ENCODE measurements at regions not wholly inside any gene's neighbourhood (a gene's known extent, or its start where the extent isn't known, plus 50 kb on each side); places are given as distances from the start of the nearest gene placed in this dataset.

- Histone ChIP-seq H3K27me3 (replicated peaks in 2 of 5; ENCODE audit: control insufficient read depth in 4 of 5, insufficient read depth in 5 of 5, low read length in 4 of 5) (peaks cover 0 to 1% (median 0%) of the 10 kb centered on the region in 5 experiments), H3K9me3 (ENCODE audit: control extremely low read depth in 1 of 5, control insufficient read depth in 4 of 5, insufficient read depth in 2 of 5, low read depth in 1 of 5, low read length in 4 of 5) (no peaks in the 10 kb centered on the region), H3K36me3 (ENCODE audit: control insufficient read depth in 4 of 4, insufficient read depth in 4 of 4, low read length in 3 of 4) (no peaks in the 10 kb centered on the region), H3K4me3 (ENCODE audit: control insufficient read depth in 1 of 7, extremely low read depth in 1 of 7, insufficient read depth in 4 of 7, low read depth in 2 of 7, low read length in 6 of 7) (no peak overlapping the region), H3K27ac (ENCODE audit: insufficient read depth in 1 of 2, low read depth in 1 of 2, low read length in 2 of 2, poor library complexity in 1 of 2, severe bottlenecking in 2 of 2) (no peak overlapping the region), H3K4me1 (ENCODE audit: control extremely low read depth in 1 of 4, control insufficient read depth in 4 of 4, insufficient read depth in 4 of 4, low read length in 3 of 4) (peaks cover 2 to 13% (median 10%) of the 10 kb centered on the region in 4 experiments)
- POLR2A ChIA-PET: interaction anchor here (1.6 kb wide), 1 partner anchor 116 kb away, joined by 6 read pairs; the partner anchor contains the start of gene KIT
- CTCF ChIA-PET: interaction anchor here (1.1 kb wide), 1 partner anchor 14 kb away, joined by 3 read pairs; no protein-coding TSS in a partner anchor
- no peak for DNase-seq
- 100% methylated on average over 6 of the region's 10 CpGs for WGBS (ENCODE audit: insufficient coverage)
Measured at GRCh38 chr4:54541426-54542118, 116.2 kb upstream of the KIT start.

- Histone ChIP-seq H3K27ac (ENCODE audit: insufficient read depth in 1 of 2, low read depth in 1 of 2, low read length in 2 of 2, poor library complexity in 1 of 2, severe bottlenecking in 2 of 2) (no peak overlapping the region), H3K27me3 (replicated peaks in 2 of 5; ENCODE audit: control insufficient read depth in 4 of 5, insufficient read depth in 5 of 5, low read length in 4 of 5) (peaks cover 0 to 1% (median 0%) of the 10 kb centered on the region in 5 experiments), H3K36me3 (ENCODE audit: control insufficient read depth in 4 of 4, insufficient read depth in 4 of 4, low read length in 3 of 4) (no peaks in the 10 kb centered on the region), H3K9me3 (ENCODE audit: control extremely low read depth in 1 of 5, control insufficient read depth in 4 of 5, insufficient read depth in 2 of 5, low read depth in 1 of 5, low read length in 4 of 5) (no peaks in the 10 kb centered on the region), H3K4me1 (ENCODE audit: control extremely low read depth in 1 of 4, control insufficient read depth in 4 of 4, insufficient read depth in 4 of 4, low read length in 3 of 4) (peaks cover 2 to 13% (median 10%) of the 10 kb centered on the region in 4 experiments), H3K4me3 (ENCODE audit: control insufficient read depth in 1 of 7, extremely low read depth in 1 of 7, insufficient read depth in 4 of 7, low read depth in 2 of 7, low read length in 6 of 7) (no peak overlapping the region)
- CTCF ChIA-PET: interaction anchor here (1.1 kb wide), 1 partner anchor 14 kb away, joined by 3 read pairs; no protein-coding TSS in a partner anchor
- no peak for DNase-seq
- no CpG with 5 or more reads among the region's 2 CpGs for WGBS (ENCODE audit: insufficient coverage)
- POLR2A ChIA-PET: interaction anchor here (1.6 kb wide), 1 partner anchor 116 kb away, joined by 6 read pairs; the partner anchor contains the start of gene KIT
Measured at GRCh38 chr4:54542119-54542438, 115.7 kb upstream of the KIT start.

GRCh38 chr4:54542540-54543041, 115.2 kb upstream of the KIT start:
- POLR2A ChIA-PET: interaction anchor here (1.6 kb wide), 1 partner anchor 115 kb away, joined by 6 read pairs; the partner anchor contains the start of gene KIT
- Histone ChIP-seq H3K27me3 (replicated peaks in 2 of 5; ENCODE audit: control insufficient read depth in 4 of 5, insufficient read depth in 5 of 5, low read length in 4 of 5) (peaks cover 0 to 1% (median 0%) of the 10 kb centered on the region in 5 experiments), H3K4me3 (ENCODE audit: control insufficient read depth in 1 of 7, extremely low read depth in 1 of 7, insufficient read depth in 4 of 7, low read depth in 2 of 7, low read length in 6 of 7) (no peak overlapping the region), H3K27ac (ENCODE audit: insufficient read depth in 1 of 2, low read depth in 1 of 2, low read length in 2 of 2, poor library complexity in 1 of 2, severe bottlenecking in 2 of 2) (no peak overlapping the region), H3K36me3 (ENCODE audit: control insufficient read depth in 4 of 4, insufficient read depth in 4 of 4, low read length in 3 of 4) (no peaks in the 10 kb centered on the region), H3K9me3 (ENCODE audit: control extremely low read depth in 1 of 5, control insufficient read depth in 4 of 5, insufficient read depth in 2 of 5, low read depth in 1 of 5, low read length in 4 of 5) (no peaks in the 10 kb centered on the region), H3K4me1 (ENCODE audit: control extremely low read depth in 1 of 4, control insufficient read depth in 4 of 4, insufficient read depth in 4 of 4, low read length in 3 of 4) (peaks cover 2 to 16% (median 14%) of the 10 kb centered on the region in 4 experiments)
- DNase-seq: peak; percentile 71 to 83 (median 73)
- CTCF ChIA-PET: no interaction called here
- WGBS (ENCODE audit: insufficient coverage): 38% methylated on average over 3 of the region's 6 CpGs

- CTCF ChIA-PET: interaction anchor here (0.6 to 1.4 kb wide), 3 partner anchors 92 to 761 kb away, joined by 3 read pairs; no protein-coding TSS in a partner anchor
- DNase-seq: no peak
- peaks cover 2 to 19% (median 16%) of the 10 kb centered on the region in 4 experiments for H3K4me1 ChIP-seq (ENCODE audit: control extremely low read depth in 1 of 4, control insufficient read depth in 4 of 4, insufficient read depth in 4 of 4, low read length in 3 of 4)
Measured at GRCh38 chr4:54543088-54543795, 114.5 kb upstream of the KIT start.

GRCh38 chr4:54545663-54546424, 111.9 kb upstream of the KIT start:
- CTCF ChIA-PET: interaction anchor here (1.1 to 1.5 kb wide), 2 partner anchors 9 to 15 kb away, joined by 3 to 4 read pairs; no protein-coding TSS in a partner anchor

More at GRCh38 chr4:54543088-54543795, 114.5 kb upstream of the KIT start:
- Histone ChIP-seq H3K4me3 (ENCODE audit: control insufficient read depth in 1 of 7, extremely low read depth in 1 of 7, insufficient read depth in 4 of 7, low read depth in 2 of 7, low read length in 6 of 7) (no peak overlapping the region), H3K36me3 (ENCODE audit: control insufficient read depth in 4 of 4, insufficient read depth in 4 of 4, low read length in 3 of 4) (no peaks in the 10 kb centered on the region), H3K27ac (ENCODE audit: insufficient read depth in 1 of 2, low read depth in 1 of 2, low read length in 2 of 2, poor library complexity in 1 of 2, severe bottlenecking in 2 of 2) (no peak overlapping the region), H3K27me3 (replicated peaks in 2 of 5; ENCODE audit: control insufficient read depth in 4 of 5, insufficient read depth in 5 of 5, low read length in 4 of 5) (no peaks in the 10 kb centered on the region), H3K9me3 (ENCODE audit: control extremely low read depth in 1 of 5, control insufficient read depth in 4 of 5, insufficient read depth in 2 of 5, low read depth in 1 of 5, low read length in 4 of 5) (no peaks in the 10 kb centered on the region)
- POLR2A ChIA-PET: interaction anchor here (0.9 to 1.6 kb wide), 2 partner anchors 110 to 114 kb away, joined by 4 to 6 read pairs; partner anchors contain the start of gene KIT
- 100% methylated on average over 1 of the region's 3 CpGs for WGBS (ENCODE audit: insufficient coverage)

GRCh38 chr4:54547299-54548097, 110.3 kb upstream of the KIT start:
- no peak overlapping the region for H3K4me3 ChIP-seq (ENCODE audit: control insufficient read depth in 1 of 7, extremely low read depth in 1 of 7, insufficient read depth in 4 of 7, low read depth in 2 of 7, low read length in 6 of 7)
- WGBS (ENCODE audit: insufficient coverage): 74% methylated on average over 7 of the region's 7 CpGs
- peaks cover 2 to 8% (median 6%) of the 10 kb centered on the region in 4 experiments for H3K4me1 ChIP-seq (ENCODE audit: control extremely low read depth in 1 of 4, control insufficient read depth in 4 of 4, insufficient read depth in 4 of 4, low read length in 3 of 4)
- POLR2A ChIA-PET: interaction anchor here (0.7 kb wide), 1 partner anchor 130 kb away, joined by 3 read pairs; no protein-coding TSS in a partner anchor
- CTCF ChIA-PET: interaction anchor here (1.5 kb wide), 1 partner anchor 10 kb away, joined by 4 read pairs; no protein-coding TSS in a partner anchor
- DNase-seq: no peak
- no peaks in the 10 kb centered on the region for H3K9me3 ChIP-seq (ENCODE audit: control extremely low read depth in 1 of 5, control insufficient read depth in 4 of 5, insufficient read depth in 2 of 5, low read depth in 1 of 5, low read length in 4 of 5)
- no peaks in the 10 kb centered on the region for H3K36me3 ChIP-seq (ENCODE audit: control insufficient read depth in 4 of 4, insufficient read depth in 4 of 4, low read length in 3 of 4)
- no peak overlapping the region for H3K27ac ChIP-seq (ENCODE audit: insufficient read depth in 1 of 2, low read depth in 1 of 2, low read length in 2 of 2, poor library complexity in 1 of 2, severe bottlenecking in 2 of 2)
- H3K27me3 ChIP-seq (replicated peaks in 2 of 5; ENCODE audit: control insufficient read depth in 4 of 5, insufficient read depth in 5 of 5, low read length in 4 of 5): no peaks in the 10 kb centered on the region

More at GRCh38 chr4:54545663-54546424, 111.9 kb upstream of the KIT start:
- POLR2A ChIA-PET: no interaction called here
- H3K4me1 ChIP-seq (ENCODE audit: control extremely low read depth in 1 of 4, control insufficient read depth in 4 of 4, insufficient read depth in 4 of 4, low read length in 3 of 4): peaks cover 2 to 9% (median 7%) of the 10 kb centered on the region in 4 experiments
- H3K36me3 ChIP-seq (ENCODE audit: control insufficient read depth in 4 of 4, insufficient read depth in 4 of 4, low read length in 3 of 4): no peaks in the 10 kb centered on the region
- H3K4me3 ChIP-seq (ENCODE audit: control insufficient read depth in 1 of 7, extremely low read depth in 1 of 7, insufficient read depth in 4 of 7, low read depth in 2 of 7, low read length in 6 of 7): no peak overlapping the region
- H3K27ac ChIP-seq (ENCODE audit: insufficient read depth in 1 of 2, low read depth in 1 of 2, low read length in 2 of 2, poor library complexity in 1 of 2, severe bottlenecking in 2 of 2): no peak overlapping the region
- no peaks in the 10 kb centered on the region for H3K9me3 ChIP-seq (ENCODE audit: control extremely low read depth in 1 of 5, control insufficient read depth in 4 of 5, insufficient read depth in 2 of 5, low read depth in 1 of 5, low read length in 4 of 5)
- WGBS (ENCODE audit: insufficient coverage): 96% methylated on average over 2 of the region's 4 CpGs
- DNase-seq: no peak
- H3K27me3 ChIP-seq (replicated peaks in 2 of 5; ENCODE audit: control insufficient read depth in 4 of 5, insufficient read depth in 5 of 5, low read length in 4 of 5): no peaks in the 10 kb centered on the region
